Bronchial epithelial cell (primary cell): ENCODE measurements at regions not wholly inside any gene's neighbourhood (a gene's known extent, or its start where the extent isn't known, plus 50 kb on each side); places are given as distances from the start of the nearest gene placed in this dataset.

ENCODE experiments used
- DNase-seq: peaks from one replicate; pipeline ENCODE4 v3.0.0-alpha.2; 2010; ENCODE audit warnings: low read depth
- FAIRE-seq: peaks from 2 replicates; lab custom pipeline; 2011; peaks lifted over from hg19 to GRCh38; lab: Jason Lieb, UNC
- H3K27me3 ChIP-seq: 2 replicates; pipeline ENCODE4 v1.5.1; 2011; ENCODE audit warnings: low read length; ENCODE audit not compliant: control insufficient read depth, insufficient read depth
- H3K36me3 ChIP-seq: 2 replicates; pipeline ENCODE4 v1.5.1; 2011; ENCODE audit warnings: low read length; ENCODE audit not compliant: control insufficient read depth, insufficient read depth
- H3K4me3 ChIP-seq: 2 replicates; pipeline ENCODE4 v1.5.1; 2011; ENCODE audit warnings: mild to moderate bottlenecking, low read depth, low read length, control low read depth
- TF ChIP-seq, protein P1 (sequence below): IDR thresholded peaks from 2 replicates; pipeline ENCODE4 v1.5.1; 2011; ENCODE audit warnings: mild to moderate bottlenecking, moderate library complexity, low read length, control low read depth, inconsistent platforms; ENCODE audit not compliant: insufficient read depth, severe bottlenecking

DNA sequence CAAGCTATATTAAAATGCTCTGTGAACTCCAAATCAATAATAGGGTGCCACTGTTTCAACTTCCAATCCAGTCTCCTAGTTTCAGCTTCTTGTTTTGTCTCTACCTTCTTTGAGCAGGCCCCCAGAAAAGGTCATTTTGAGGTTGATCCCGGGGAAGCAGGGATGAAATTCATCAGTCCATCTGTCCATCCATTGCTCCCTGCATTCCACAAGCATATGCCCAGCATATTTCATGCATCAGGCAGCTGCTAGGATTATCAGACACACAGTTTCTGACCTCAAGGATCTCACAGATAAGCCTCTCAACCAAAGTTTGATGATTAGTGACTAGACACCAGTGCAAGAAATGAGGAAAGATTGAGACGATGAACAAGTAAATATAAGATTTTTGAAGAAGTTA, 186.6 kb upstream of the PDE1C start:
- no peaks in the 10 kb centered on the region for H3K36me3 ChIP-seq
- no peak overlapping the region for H3K4me3 ChIP-seq
- DNase-seq, result no peak
- FAIRE-seq, result no peak
- TF ChIP-seq, protein P1, sequence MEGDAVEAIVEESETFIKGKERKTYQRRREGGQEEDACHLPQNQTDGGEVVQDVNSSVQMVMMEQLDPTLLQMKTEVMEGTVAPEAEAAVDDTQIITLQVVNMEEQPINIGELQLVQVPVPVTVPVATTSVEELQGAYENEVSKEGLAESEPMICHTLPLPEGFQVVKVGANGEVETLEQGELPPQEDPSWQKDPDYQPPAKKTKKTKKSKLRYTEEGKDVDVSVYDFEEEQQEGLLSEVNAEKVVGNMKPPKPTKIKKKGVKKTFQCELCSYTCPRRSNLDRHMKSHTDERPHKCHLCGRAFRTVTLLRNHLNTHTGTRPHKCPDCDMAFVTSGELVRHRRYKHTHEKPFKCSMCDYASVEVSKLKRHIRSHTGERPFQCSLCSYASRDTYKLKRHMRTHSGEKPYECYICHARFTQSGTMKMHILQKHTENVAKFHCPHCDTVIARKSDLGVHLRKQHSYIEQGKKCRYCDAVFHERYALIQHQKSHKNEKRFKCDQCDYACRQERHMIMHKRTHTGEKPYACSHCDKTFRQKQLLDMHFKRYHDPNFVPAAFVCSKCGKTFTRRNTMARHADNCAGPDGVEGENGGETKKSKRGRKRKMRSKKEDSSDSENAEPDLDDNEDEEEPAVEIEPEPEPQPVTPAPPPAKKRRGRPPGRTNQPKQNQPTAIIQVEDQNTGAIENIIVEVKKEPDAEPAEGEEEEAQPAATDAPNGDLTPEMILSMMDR, result no peak
- no peaks in the 10 kb centered on the region for H3K27me3 ChIP-seq

GRCh38 chr7:32256376-32256775, 186.2 kb upstream of the PDE1C start:
- Histone ChIP-seq H3K36me3 (no peaks in the 10 kb centered on the region), H3K27me3 (no peaks in the 10 kb centered on the region), H3K4me3 (no peak overlapping the region)
- TF ChIP-seq, protein P1, result no peak
- FAIRE-seq (no peak), DNase-seq (no peak)

DNA sequence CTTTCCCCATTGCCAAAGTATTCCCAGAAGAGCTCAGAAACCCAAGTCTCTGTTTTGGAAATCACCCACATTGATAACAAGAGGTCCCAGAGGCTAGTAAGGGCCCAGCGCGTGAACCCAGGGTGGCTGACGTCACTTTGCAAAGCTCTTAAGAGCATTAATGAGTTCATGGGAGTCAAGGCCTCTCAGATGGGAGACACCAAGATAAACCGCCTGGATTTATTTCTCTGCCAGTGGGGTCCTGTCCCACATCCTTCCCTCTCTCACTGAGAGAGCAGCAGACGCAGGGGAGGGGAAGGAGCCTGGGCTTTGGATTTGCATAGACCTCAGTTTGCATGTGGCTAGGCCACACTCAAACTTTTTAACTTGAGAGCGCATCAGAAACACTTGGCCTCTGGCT, 184.8 kb upstream of the PDE1C start:
- TF ChIP-seq, protein P1, result no peak
- H3K4me3 ChIP-seq, result no peak overlapping the region
- DNase-seq, result no peak
- no peaks in the 10 kb centered on the region for H3K27me3 ChIP-seq
- FAIRE-seq, result no peak
- H3K36me3 ChIP-seq, result no peaks in the 10 kb centered on the region

DNA sequence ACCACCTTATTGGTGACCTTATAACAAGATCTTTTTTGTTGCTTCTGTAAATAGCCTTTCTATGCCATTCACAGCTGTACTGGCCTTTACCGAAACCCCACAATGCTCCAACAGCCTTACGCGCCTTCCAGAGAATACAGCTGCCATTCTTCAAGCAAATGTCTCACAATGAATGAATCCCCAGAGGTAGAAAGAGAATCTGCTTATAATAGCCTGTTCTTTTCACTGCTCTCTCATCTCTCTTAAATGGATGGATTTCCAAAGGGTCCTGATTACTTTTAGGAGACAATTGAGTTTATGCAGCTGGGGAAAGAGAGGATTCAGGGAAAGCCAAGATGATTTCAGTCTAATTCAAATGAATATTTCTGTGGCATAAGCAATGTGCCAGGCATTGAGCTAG, 183.1 kb upstream of the PDE1C start:
- H3K27me3 ChIP-seq, result no peaks in the 10 kb centered on the region
- TF ChIP-seq, protein P1, result no peak

GRCh38 chr7:32251659-32252058, 181.5 kb upstream of the PDE1C start:
- TF ChIP-seq, protein P1, result no peak
- H3K4me3 ChIP-seq, result no peak overlapping the region
- DNase-seq (no peak), FAIRE-seq (no peak)
- H3K27me3 ChIP-seq, result no peaks in the 10 kb centered on the region
- no peaks in the 10 kb centered on the region for H3K36me3 ChIP-seq

More for the DNA sequence above, 183.1 kb upstream of the PDE1C start:
- FAIRE-seq (no peak), DNase-seq (no peak)
- H3K4me3 ChIP-seq, result no peak overlapping the region
- H3K36me3 ChIP-seq, result no peaks in the 10 kb centered on the region
